ENCODE measurements at regions not wholly inside any gene's neighbourhood (a gene's known extent, or its start where the extent isn't known, plus 50 kb on each side); places are given as distances from the start of the nearest gene placed in this dataset.
A peak's percentile ranks its signal among the peaks of the same experiment; 100 is the strongest.
"Not testable (repeated sequence)": the region's sequence is repeated elsewhere in the genome, so short reads cannot be mapped to it uniquely, and the experiment has no call there.

- Mint-ChIP-seq H3K4me1 (ENCODE audit: unreplicated experiment) (peaks cover 65% of the 10 kb centered on the region), H3K36me3 (ENCODE audit: unreplicated experiment) (peaks cover 7% of the 10 kb centered on the region), H3K27ac (ENCODE audit: unreplicated experiment) (peak overlapping the region; percentile 36), H3K27me3 (ENCODE audit: unreplicated experiment) (no peaks in the 10 kb centered on the region), H3K9me3 (ENCODE audit: unreplicated experiment) (peaks cover 19% of the 10 kb centered on the region), H3K4me3 (ENCODE audit: unreplicated experiment) (no peak overlapping the region)
- no peak for TF ChIP-seq CTCF (IDR thresholded peaks at IDR 0.05)
- DNase-seq (ENCODE audit: extremely low spot score, unreplicated experiment): no peak
Measured at GRCh38 chr9:87371795-87372355, 125.8 kb upstream of the DAPK1 start.

GRCh38 chr9:87372356-87372851, 125.3 kb upstream of the DAPK1 start:
- Mint-ChIP-seq H3K36me3 (ENCODE audit: unreplicated experiment) (peaks cover 5% of the 10 kb centered on the region), H3K27me3 (ENCODE audit: unreplicated experiment) (no peaks in the 10 kb centered on the region), H3K4me1 (ENCODE audit: unreplicated experiment) (peaks cover 69% of the 10 kb centered on the region), H3K4me3 (ENCODE audit: unreplicated experiment) (no peak overlapping the region), H3K9me3 (ENCODE audit: unreplicated experiment) (peaks cover 17% of the 10 kb centered on the region), H3K27ac (ENCODE audit: unreplicated experiment) (peak overlapping the region; percentile 36)
- no peak for DNase-seq (ENCODE audit: extremely low spot score, unreplicated experiment)
- TF ChIP-seq CTCF (IDR thresholded peaks at IDR 0.05): no peak

- Mint-ChIP-seq H3K27ac (ENCODE audit: unreplicated experiment) (peak overlapping the region; percentile 97), H3K4me1 (ENCODE audit: unreplicated experiment) (peaks cover 74% of the 10 kb centered on the region)
- not testable (repeated sequence) for H3K36me3 Mint-ChIP-seq (ENCODE audit: unreplicated experiment); H3K9me3 Mint-ChIP-seq (ENCODE audit: unreplicated experiment); DNase-seq (ENCODE audit: extremely low spot score, unreplicated experiment); H3K27me3 Mint-ChIP-seq (ENCODE audit: unreplicated experiment); H3K4me3 Mint-ChIP-seq (ENCODE audit: unreplicated experiment)
- peak; percentile 16 for TF ChIP-seq CTCF (IDR thresholded peaks at IDR 0.05)
Measured at GRCh38 chr9:87374023-87374919, 123.4 kb upstream of the DAPK1 start.

- no peak for TF ChIP-seq CTCF (IDR thresholded peaks at IDR 0.05)
- no peak for DNase-seq (ENCODE audit: extremely low spot score, unreplicated experiment)
- H3K27ac Mint-ChIP-seq (ENCODE audit: unreplicated experiment): peak overlapping the region; percentile 97
- no peaks in the 10 kb centered on the region for H3K36me3 Mint-ChIP-seq (ENCODE audit: unreplicated experiment)
- H3K4me3 Mint-ChIP-seq (ENCODE audit: unreplicated experiment): no peak overlapping the region
- peaks cover 4% of the 10 kb centered on the region for H3K9me3 Mint-ChIP-seq (ENCODE audit: unreplicated experiment)
- peaks cover 72% of the 10 kb centered on the region for H3K4me1 Mint-ChIP-seq (ENCODE audit: unreplicated experiment)
- no peaks in the 10 kb centered on the region for H3K27me3 Mint-ChIP-seq (ENCODE audit: unreplicated experiment)
Measured at GRCh38 chr9:87375397-87376073, 122.1 kb upstream of the DAPK1 start.

GRCh38 chr9:87378676-87379075, 119.0 kb upstream of the DAPK1 start:
- Mint-ChIP-seq H3K4me3 (ENCODE audit: unreplicated experiment) (no peak overlapping the region), H3K27me3 (ENCODE audit: unreplicated experiment) (no peaks in the 10 kb centered on the region), H3K36me3 (ENCODE audit: unreplicated experiment) (no peaks in the 10 kb centered on the region), H3K4me1 (ENCODE audit: unreplicated experiment) (peaks cover 82% of the 10 kb centered on the region), H3K27ac (ENCODE audit: unreplicated experiment) (no peak overlapping the region), H3K9me3 (ENCODE audit: unreplicated experiment) (peaks cover 4% of the 10 kb centered on the region)
- no peak for DNase-seq (ENCODE audit: extremely low spot score, unreplicated experiment)
- no peak for TF ChIP-seq CTCF (IDR thresholded peaks at IDR 0.05)
